Peyer's patch (tissue), 4 donors: ENCODE measurements at regions not wholly inside any gene's neighbourhood (a gene's known extent, or its start where the extent isn't known, plus 50 kb on each side); places are given as distances from the start of the nearest gene placed in this dataset.

Experiments
- DNase-seq, 3 donors: peaks; one replicate each; pipeline ENCODE4 v3.0.0-alpha.2; 2017 to 2019
- H3K27ac ChIP-seq, 4 donors: fragments of 200-600 bp; sonication (generic); one replicate each; pipeline ENCODE4 v1.5.1; 2016 to 2019
- H3K27me3 ChIP-seq, 2 donors: fragments of 200-600 bp; sonication (generic); one replicate each; pipeline ENCODE4 v1.5.1; 2019
- H3K36me3 ChIP-seq, 3 donors: fragments of 200-600 bp; sonication (generic); one replicate each; pipeline ENCODE4 v1.5.1; 2016 to 2019
- H3K4me1 ChIP-seq, 4 donors: fragments of 200-600 bp; sonication (generic); one replicate each; pipeline ENCODE4 v1.5.1; 2016 to 2019
- H3K4me3 ChIP-seq, 4 donors: fragments of 200-600 bp; sonication (generic); 1 replicate in 3 of 4; 2 replicates in 1 of 4; pipeline ENCODE4 v1.5.1; 2016 to 2019; ENCODE audit warnings: mild to moderate bottlenecking in 1 of 4
- H3K9me3 ChIP-seq, 4 donors: fragments of 200-600 bp; sonication (generic); one replicate each; pipeline ENCODE4 v1.5.1; 2016 to 2019; ENCODE audit warnings: mild to moderate bottlenecking in 1 of 4
- POLR2A ChIP-seq, 2 donors: fragments of 450-650 bp; IDR thresholded peaks; one replicate each; pipeline ENCODE4 v1.5.1; 2017; ENCODE audit warnings: antibody characterized with exemption in 2 of 2, mild to moderate bottlenecking in 2 of 2, moderate library complexity in 2 of 2
- TF ChIP-seq, protein P1 (sequence below), 6 experiments: fragments of 450-650 bp in 4 of 6; fragments of 200-600 bp in 2 of 6; sonication (generic) in 1 of 6; IDR thresholded peaks; one replicate each; pipeline ENCODE4 v1.5.1; 2017 to 2019; ENCODE audit warnings: antibody characterized with exemption in 6 of 6, mild to moderate bottlenecking in 3 of 6, moderate library complexity in 1 of 6

DNA sequence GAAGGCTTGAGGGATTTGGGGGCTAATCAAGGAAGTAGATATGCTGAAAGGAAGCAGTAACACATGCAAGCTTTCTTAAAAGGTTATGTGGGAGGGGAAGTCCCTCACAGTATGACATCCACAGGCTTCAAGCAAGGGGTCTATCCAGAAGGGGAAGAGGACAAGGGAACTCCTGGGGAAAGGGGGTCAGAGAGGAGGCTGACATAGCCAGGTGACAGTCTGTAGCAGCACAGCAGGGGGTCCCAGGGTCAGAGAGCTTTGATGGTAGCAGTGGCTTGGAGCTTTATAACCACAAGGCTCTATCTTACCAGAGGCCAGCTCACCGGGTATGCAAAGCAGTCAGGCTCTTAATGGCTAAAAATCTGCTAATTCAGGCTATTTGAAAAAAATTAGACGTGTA lies 150.6 kb upstream of the NSMCE3 start:
- Histone ChIP-seq H3K27ac (no peak overlapping the region), H3K9me3 (no peaks in the 10 kb centered on the region), H3K27me3 (no peaks in the 10 kb centered on the region), H3K36me3 (no peaks in the 10 kb centered on the region), H3K4me1 (no peaks in the 10 kb centered on the region), H3K4me3 (no peak overlapping the region)
- no peak for DNase-seq
- TF ChIP-seq, protein P1, sequence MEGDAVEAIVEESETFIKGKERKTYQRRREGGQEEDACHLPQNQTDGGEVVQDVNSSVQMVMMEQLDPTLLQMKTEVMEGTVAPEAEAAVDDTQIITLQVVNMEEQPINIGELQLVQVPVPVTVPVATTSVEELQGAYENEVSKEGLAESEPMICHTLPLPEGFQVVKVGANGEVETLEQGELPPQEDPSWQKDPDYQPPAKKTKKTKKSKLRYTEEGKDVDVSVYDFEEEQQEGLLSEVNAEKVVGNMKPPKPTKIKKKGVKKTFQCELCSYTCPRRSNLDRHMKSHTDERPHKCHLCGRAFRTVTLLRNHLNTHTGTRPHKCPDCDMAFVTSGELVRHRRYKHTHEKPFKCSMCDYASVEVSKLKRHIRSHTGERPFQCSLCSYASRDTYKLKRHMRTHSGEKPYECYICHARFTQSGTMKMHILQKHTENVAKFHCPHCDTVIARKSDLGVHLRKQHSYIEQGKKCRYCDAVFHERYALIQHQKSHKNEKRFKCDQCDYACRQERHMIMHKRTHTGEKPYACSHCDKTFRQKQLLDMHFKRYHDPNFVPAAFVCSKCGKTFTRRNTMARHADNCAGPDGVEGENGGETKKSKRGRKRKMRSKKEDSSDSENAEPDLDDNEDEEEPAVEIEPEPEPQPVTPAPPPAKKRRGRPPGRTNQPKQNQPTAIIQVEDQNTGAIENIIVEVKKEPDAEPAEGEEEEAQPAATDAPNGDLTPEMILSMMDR (IDR thresholded peaks at IDR 0.05) = no peak
- no peak for TF ChIP-seq POLR2A (IDR thresholded peaks at IDR 0.05)

DNA sequence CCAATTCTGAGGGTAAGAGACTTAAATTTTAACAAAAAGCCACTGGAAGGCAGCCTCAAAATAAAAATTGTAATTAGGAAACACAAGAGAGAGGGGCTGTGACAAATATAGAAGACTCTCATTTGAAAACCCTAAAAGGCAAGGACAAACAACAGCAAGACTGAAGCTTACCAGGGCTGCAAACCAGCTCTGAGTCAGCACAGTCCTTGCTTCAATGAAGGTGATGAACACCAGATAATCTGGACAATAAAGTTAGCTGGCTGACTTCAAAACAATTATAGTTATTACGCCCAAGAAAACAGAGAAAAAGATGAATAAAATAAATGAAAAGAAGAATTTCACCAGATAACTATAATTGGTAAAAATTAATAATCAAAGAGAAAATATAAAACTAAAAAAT lies 149.3 kb upstream of the NSMCE3 start:
- no peak overlapping the region for H3K27ac ChIP-seq
- no peaks in the 10 kb centered on the region for H3K9me3 ChIP-seq
- H3K4me3 ChIP-seq = no peak overlapping the region
- no peak for TF ChIP-seq POLR2A (IDR thresholded peaks at IDR 0.05)
- TF ChIP-seq, protein P1 (IDR thresholded peaks at IDR 0.05) = no peak
- no peaks in the 10 kb centered on the region for H3K4me1 ChIP-seq
- H3K27me3 ChIP-seq = no peaks in the 10 kb centered on the region
- no peaks in the 10 kb centered on the region for H3K36me3 ChIP-seq
- DNase-seq = no peak

DNA sequence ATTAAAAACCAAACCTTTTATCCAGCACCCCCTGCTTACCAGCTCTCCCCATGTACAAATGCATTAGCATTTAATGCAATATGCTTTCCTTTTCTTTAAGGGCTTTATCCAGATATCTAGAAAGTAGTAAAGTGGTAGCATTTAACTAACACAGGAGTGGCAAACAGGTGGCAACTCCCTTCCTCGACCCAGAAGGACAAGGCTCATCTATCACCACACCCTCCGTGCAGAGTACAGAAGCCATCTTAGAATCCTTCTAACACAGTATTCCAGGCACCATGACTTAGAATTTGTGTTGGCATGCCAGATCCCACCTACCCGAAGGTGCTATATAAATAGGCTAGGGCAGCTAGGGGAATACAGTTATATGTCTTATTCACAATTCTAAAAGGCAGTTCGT lies 148.6 kb upstream of the NSMCE3 start:
- no peaks in the 10 kb centered on the region for H3K4me1 ChIP-seq
- H3K4me3 ChIP-seq = no peak overlapping the region
- no peaks in the 10 kb centered on the region for H3K27me3 ChIP-seq
- no peak overlapping the region for H3K27ac ChIP-seq
- H3K9me3 ChIP-seq = no peaks in the 10 kb centered on the region
- no peak for TF ChIP-seq POLR2A (IDR thresholded peaks at IDR 0.05)
- no peaks in the 10 kb centered on the region for H3K36me3 ChIP-seq
- DNase-seq = no peak

DNA sequence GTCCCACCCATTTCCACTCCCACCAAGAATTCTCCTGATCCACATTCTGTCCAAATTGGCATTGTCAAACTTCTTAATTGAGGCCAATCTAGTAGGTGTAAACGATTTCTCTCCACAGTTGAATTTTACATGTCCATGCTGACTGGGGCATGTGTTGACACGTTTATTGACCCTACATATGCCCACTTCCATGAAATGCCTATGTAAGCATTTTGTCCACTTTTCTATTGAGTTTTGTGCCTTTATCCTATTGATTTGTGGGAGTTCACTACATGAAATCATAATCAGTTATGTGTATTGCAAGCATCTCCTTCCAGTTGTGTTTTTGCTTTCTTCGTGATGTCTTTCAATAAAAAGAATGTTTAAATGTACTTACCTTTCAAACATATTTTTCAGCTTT lies 141.7 kb upstream of the NSMCE3 start:
- TF ChIP-seq POLR2A (IDR thresholded peaks at IDR 0.05) = no peak
- TF ChIP-seq, protein P1 (IDR thresholded peaks at IDR 0.05) = no peak
- no peak overlapping the region for H3K27ac ChIP-seq
- H3K4me3 ChIP-seq = no peak overlapping the region
- no peaks in the 10 kb centered on the region for H3K9me3 ChIP-seq
- no peaks in the 10 kb centered on the region for H3K27me3 ChIP-seq
- H3K36me3 ChIP-seq = no peaks in the 10 kb centered on the region
- no peaks in the 10 kb centered on the region for H3K4me1 ChIP-seq
- no peak for DNase-seq

DNA sequence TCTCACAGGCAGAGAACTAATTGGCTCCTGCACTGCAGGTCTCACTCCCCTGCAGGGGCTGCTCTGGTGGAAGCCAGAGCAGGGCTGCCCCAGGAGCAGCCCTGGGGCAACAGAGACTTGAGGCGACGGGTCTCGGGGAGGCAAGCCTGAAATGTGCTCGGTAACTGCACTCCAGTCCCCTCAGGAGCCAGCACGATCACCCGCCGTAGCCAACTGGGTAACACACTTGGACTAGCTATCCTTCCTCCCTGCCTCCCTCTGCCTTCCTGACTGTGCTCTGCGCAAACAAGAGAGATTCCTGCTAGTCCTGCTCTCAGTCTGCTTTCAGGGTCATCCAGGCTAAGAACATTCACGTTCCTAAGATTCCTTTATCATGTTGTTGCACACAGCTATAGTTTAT lies 140.7 kb upstream of the NSMCE3 start:
- no peak overlapping the region for H3K4me3 ChIP-seq
- DNase-seq = no peak
- no peaks in the 10 kb centered on the region for H3K9me3 ChIP-seq
- H3K27me3 ChIP-seq = no peaks in the 10 kb centered on the region
- H3K27ac ChIP-seq = no peak overlapping the region
- no peaks in the 10 kb centered on the region for H3K4me1 ChIP-seq
- no peaks in the 10 kb centered on the region for H3K36me3 ChIP-seq
- TF ChIP-seq, protein P1 (IDR thresholded peaks at IDR 0.05) = no peak
- TF ChIP-seq POLR2A (IDR thresholded peaks at IDR 0.05) = no peak

DNA sequence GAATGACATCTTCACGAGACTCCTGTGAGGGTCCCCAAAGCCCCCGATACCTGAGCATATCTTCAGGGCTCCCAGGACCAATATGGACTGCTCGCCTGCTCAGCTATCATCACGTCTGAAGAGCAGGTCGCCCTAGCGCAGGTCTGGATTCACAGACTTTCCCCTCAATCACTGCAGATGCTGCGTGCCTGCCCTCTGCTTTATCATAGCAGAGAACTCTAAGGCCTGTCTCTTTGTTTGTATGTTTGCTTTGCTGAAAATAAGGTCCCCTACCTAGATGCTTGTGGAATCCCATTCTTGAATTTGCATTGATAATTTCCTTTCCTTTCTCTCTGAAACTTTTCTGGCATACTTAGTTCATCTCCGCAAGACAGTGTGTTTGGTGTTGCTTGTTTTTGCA lies 140.3 kb upstream of the NSMCE3 start:
- H3K27me3 ChIP-seq = no peaks in the 10 kb centered on the region
- no peak overlapping the region for H3K4me3 ChIP-seq
- H3K27ac ChIP-seq = no peak overlapping the region
- DNase-seq = no peak
- no peaks in the 10 kb centered on the region for H3K36me3 ChIP-seq
- no peaks in the 10 kb centered on the region for H3K4me1 ChIP-seq
- no peaks in the 10 kb centered on the region for H3K9me3 ChIP-seq
- TF ChIP-seq POLR2A (IDR thresholded peaks at IDR 0.05) = no peak
- TF ChIP-seq, protein P1 (IDR thresholded peaks at IDR 0.05) = no peak
